DMS153 treated with DMSO at 0.1 percent for 48 hours (cell line): ENCODE measurements at regions not wholly inside any gene's neighbourhood (a gene's known extent, or its start where the extent isn't known, plus 50 kb on each side); places are given as distances from the start of the nearest gene placed in this dataset.
"Not testable (repeated sequence)": the region's sequence is repeated elsewhere in the genome, so short reads cannot be mapped to it uniquely, and the experiment has no call there.

Experiments used
- DNase-seq: peaks from one replicate; lab custom pipeline; 2025; ENCODE audit not compliant: unreplicated experiment; lab: John Stamatoyannopoulos, UW

- DNase-seq, result no peak
These were observed 119.0 kb downstream of the NKX6-1 start for GRCh38 chr4:84379917-84380641.

GRCh38 chr4:84378983-84379382 lies 120.1 kb downstream of the NKX6-1 start:
- DNase-seq, result no peak

GRCh38 chr4:84378356-84378755 lies 120.7 kb downstream of the NKX6-1 start:
- DNase-seq, result no peak

DNA sequence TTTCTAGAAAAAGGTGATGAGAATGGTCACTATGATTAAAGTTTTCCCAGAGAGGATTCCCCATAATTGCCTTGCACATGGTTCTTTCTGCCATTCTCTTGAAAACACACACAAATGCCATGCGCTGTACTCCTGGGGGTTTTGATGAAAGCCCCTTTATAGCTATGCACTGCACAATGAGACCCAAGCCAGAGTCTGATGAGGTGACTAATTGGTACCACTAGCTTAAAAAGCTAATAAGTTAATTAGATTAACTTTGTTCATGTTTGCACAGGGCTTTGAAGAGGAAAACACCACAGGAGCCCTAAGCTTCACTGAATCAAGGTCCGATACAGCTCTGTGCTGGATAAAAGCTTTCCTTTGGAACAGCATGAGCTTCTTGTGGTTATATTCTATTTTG lies 132.2 kb downstream of the NKX6-1 start:
- DNase-seq, result no peak

DNA sequence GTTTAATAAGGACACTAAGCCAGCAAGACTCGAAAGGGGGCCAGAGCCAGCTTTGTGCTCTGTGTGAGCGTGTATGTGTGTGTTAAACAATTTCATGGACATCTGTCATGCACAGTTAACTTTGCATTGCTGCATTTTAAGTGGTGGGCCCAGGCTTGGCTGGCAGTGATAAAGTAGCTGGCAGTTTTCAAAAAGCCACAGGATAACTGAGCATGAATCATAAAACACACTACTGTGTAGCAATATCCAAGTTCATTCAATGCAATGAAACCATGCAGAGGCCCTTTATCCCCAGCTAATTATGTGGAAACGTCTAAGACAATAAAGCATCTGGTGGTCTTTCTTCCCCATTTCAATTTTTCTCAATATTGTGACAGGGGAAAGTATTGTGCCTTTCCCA lies 132.9 kb downstream of the NKX6-1 start:
- no peak for DNase-seq

DNA sequence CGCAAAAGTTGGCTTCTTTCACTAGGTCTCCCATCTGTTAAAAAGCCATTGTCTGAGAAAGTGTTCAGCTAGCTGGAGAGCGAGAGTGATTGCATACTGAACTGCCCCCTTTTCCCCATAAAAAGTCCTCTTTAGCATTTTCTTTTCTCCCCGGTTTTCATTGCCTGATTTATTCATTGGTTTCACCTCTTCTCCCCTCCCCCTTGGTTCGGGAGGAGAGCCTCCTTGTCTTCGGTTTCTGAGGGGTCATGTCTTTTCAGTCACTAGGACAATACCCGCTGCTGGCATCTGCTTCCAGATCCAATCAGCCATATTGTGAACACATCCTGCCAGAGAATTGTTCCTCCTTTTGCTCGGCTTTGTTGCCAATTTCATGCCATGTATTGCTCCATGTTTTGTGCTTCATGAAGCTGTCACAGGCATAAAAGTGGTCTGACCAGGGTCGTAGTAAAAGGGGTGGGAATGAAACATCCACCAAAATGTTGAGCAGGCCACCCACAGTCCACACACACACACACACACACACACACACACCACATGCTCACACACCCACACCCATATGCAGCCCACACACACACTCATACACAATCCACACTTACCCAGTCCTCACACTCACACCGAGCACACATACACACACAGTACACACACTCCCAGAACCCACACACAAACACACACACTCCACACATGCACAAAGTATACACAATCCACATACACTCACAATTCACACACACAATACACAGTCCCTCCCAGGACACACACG lies 136.0 kb downstream of the NKX6-1 start:
- no peak for DNase-seq

DNA sequence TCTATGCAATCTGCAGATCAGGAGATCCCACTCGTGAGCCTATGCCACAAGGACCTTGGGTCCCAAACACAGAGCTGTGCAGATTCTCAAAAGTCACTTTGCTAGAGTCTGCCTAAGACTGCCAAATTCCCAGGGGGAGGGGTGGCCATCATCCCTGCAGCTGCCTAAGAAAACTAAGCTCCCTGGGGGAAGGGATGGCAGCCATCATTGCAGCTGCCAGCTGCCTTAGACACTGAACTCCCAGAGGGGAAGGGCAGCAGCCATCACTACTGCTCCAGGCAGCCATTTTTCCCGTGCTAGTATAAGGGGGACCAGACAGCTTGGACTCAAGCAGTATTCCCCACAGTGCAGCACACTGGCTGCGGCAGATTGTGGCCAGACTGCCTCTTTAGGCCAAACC lies 156.9 kb downstream of the NKX6-1 start:
- DNase-seq, result no peak

DNA sequence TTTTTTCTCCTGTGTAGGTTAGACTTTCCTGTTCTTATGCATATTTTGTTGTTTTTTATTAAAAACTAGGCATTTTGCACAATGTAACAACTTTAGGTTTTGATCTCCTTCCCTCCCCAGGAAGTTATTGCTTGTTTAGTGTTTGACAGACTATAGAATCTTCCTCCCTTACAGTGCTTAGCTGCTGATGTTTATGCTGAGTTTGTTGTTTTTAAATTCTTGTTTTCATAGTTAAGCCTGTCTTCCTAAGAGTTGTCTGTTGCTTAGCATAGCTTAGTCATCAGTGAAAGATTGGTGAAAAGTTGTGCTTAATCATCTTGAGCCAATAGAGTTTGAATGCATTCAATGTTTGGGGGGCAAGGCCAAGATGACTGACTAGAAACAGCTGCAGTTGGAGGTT lies 157.5 kb downstream of the NKX6-1 start:
- no peak for DNase-seq

DNA sequence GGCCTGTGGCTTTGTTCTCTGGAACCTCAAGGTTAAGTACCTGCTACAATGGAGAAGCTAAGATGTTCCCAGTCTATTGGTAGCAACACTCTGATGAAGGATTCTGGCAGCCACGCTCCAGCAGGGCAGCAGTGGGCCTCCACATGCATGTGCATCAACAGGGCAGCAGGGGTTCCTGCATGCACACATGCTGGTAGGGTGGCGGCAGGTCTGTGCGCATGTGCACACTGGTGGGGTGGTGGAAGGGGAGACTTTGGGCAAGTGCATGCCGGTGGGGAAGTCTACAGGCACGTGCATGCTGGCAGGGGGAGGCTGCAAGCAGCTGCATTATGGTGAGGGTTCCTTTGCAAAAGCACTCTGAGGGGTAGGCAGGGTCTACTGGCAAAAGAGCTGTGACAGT lies 160.7 kb downstream of the NKX6-1 start:
- DNase-seq, result no peak

DNA sequence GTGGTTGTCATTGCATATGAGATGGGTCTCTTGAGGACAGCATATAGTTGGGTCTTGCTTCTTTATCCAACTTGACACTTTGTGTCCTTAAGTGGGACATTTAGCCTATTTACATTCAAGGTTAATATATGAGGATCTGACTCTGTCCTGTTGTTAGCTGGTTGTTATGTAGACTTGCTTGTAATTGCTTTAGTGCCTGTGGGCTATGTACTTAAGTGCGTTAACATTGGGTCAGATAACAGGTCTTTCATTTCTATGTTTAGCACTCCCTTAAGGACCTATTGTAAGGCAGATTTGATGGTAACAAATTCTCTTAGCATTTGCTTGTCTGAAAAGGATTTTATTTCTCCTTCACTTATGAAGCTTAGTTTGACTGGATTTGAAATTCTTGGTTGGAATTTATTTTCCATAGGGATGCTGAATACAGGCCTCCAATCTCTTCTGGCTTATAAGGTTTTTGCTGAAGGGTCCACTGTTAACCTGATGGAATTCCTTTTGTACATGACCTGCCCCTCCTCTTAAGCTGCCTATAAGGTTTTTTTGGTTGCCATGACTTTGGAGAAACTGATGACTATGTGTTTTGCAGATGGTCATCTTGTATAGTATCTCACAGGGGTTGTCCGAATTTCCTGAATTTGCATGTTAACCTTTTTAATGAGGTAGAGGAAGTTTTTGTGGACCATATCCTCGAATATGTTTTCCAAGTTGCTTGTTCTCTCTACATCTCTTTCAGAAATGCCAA lies 162.0 kb downstream of the NKX6-1 start:
- peak; percentile 8 for DNase-seq

- DNase-seq, result no peak
These were observed 171.6 kb downstream of the NKX6-1 start for GRCh38 chr4:84327526-84327925.

DNA sequence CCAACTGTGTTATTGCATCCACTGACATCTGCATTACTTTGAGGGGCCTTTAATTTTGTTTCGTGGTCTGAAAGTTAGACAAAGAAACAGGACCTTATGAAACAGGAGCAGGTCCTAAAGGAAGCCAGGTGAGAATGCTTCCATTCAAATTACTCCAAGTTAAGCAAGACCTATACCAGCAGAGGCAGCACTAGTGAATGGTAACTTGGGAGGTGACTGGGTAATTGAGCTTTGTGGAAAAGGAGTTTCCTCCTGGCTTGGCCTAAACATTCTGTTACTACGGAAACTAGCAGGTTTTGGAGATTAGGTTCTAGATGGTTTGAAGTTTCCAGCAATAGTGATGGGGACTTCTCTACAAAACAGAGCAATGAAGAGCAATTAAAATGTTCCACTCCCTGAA lies 173.5 kb downstream of the NKX6-1 start:
- no peak for DNase-seq

GRCh38 chr4:84324303-84325245 lies 174.5 kb downstream of the NKX6-1 start:
- DNase-seq, result no peak

GRCh38 chr4:84319124-84319523 lies 180.0 kb downstream of the NKX6-1 start:
- no peak for DNase-seq

DNA sequence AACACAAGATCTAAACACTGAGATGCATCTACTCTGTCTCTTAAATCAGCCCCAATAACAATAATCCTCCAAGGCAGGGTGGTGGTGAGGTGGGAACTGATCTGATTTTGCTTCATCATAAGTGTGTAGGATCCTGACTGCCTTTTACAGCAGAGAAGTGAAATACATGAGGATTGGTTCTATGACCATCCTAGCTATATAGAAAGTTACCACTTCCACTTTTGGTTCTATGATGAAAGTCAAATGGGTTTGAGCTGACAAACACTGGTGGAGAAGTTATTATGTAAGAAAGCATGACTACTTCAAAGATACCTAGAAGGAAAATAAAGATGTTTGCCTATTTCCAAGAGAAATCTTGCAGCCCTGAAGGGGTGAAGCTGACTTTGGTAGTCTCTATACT lies 181.6 kb downstream of the NKX6-1 start:
- DNase-seq, result no peak

DNA sequence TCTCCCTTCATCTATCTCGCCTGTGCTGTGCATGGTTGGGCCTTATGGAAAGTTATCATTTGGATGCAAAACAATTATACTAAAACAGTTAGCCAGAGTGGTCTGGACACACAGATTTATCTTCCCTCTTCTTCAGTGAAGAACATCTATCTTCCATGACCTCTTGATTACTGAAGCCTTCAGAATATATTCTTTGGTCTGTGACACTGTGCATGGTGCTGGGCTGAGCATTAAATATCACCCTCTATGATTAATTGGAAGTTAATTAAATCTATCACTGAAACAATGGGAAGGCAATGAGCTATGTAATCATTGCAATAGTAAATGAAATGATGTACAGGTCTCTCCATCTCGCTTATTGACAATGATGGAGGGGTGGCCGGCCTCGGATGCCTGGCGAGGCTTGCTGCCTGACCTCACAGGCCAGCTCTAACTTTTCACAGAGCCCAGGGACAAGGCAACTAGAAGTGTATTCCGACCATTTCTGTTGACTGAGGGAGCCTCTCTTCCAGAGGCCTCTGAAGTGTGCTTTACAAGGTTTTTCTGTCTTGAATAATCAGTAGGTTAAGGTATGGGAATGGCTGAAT lies 186.6 kb downstream of the NKX6-1 start:
- DNase-seq, result no peak

DNA sequence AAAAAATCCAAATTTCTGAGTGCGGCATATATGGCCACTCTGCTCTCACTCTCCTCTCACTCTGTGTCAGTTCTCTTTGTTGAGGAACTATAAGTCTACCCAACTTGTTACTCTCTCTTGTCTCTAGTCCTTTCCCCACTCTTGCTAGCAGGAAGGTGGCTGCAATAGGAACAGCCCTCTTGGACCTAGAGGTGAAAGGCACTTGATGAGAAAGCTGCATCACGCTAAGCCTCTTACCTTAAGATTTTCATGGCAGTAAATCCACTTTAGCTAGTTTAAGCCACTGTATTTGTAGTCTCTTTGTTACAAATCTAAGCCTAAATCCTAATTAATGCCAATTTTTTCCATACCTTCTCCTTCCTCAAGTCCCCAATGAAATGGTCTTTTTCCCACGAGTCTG lies 189.9 kb downstream of the NKX6-1 start:
- DNase-seq, result no peak

DNA sequence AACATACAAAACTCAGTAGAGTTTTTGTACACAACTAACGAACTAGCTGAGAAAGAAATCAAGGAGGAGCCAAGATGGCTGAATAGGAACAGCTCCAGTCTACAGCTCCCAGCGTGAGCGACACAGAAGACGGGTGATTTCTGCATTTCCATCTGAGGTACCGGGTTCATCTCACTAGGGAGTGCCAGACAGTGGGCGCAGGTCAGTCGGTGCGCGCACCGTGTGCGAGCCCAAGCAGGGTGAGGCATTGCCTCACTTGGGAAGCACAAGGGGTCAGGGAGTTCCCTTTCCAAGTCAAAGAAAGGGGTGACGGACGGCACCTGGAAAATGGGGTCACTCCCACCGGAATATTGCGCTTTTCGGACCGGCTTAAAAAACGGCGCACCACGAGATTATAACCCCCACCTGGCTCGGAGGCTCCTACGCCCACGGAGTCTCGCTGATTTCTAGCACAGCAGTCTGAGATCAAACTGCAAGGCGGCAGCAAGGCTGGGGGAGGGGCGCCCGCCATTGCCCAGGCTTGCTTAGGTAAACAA lies 200.3 kb downstream of the NKX6-1 start:
- not testable (repeated sequence) for DNase-seq

GRCh38 chr4:84298023-84298718 lies 200.9 kb downstream of the NKX6-1 start:
- peak; percentile 21 for DNase-seq

- DNase-seq, result no peak
These were observed 207.1 kb downstream of the NKX6-1 start for GRCh38 chr4:84291969-84292368.
